GM12878 (cell line): ENCODE measurements at regions not wholly inside any gene's neighbourhood (a gene's known extent, or its start where the extent isn't known, plus 50 kb on each side); places are given as distances from the start of the nearest gene placed in this dataset.

Experiments used
- ATAC-seq: fragments of 200-7000 bp; cut with Tn5 transposase; 3 replicates; pipeline ENCODE4 v1.9.1; 2020; ENCODE audit warnings: mild to moderate bottlenecking, moderate library complexity
- BruUV-seq: library from RNA; stranded (reverse); fragments of 400-500 nt; replicated peaks from 2 replicates; lab custom pipeline; 2021; lab: Mats Ljungman, UMichigan
- CTCF ChIA-PET: fragments of 300-600 bp; sonication (Branson Sonifier 250); formaldehyde crosslinking; extraction: SDS; loops from one replicate; lab custom pipeline; 2021; ENCODE audit warnings: inconsistent platforms; lab: Yijun Ruan, JAX
- POLR2A ChIA-PET: fragments of 350-600 bp; formaldehyde crosslinking; extraction: SDS; loops from one replicate; lab custom pipeline; 2021; ENCODE audit warnings: inconsistent platforms; lab: Charles Lee
- RAD21 ChIA-PET: fragments of 300-600 bp; sonication (Branson Sonifier 250); formaldehyde crosslinking; loops from one replicate; lab custom pipeline; 2023; ENCODE audit warnings: antibody characterized with exemption; ENCODE audit not compliant: unreplicated experiment; lab: Charles Lee
- SMC1A ChIA-PET: fragments of 300-600 bp; sonication (Branson Sonifier 250); formaldehyde crosslinking; loops from one replicate; lab custom pipeline; 2023; ENCODE audit not compliant: unreplicated experiment, uncharacterized antibody; lab: Charles Lee
- DNase-seq: peaks from one replicate; pipeline ENCODE4 v3.0.0-alpha.2; 2011; ENCODE audit warnings: low read depth, low spot score
- FAIRE-seq: peaks from 3 replicates; lab custom pipeline; 2011; peaks lifted over from hg19 to GRCh38; lab: Jason Lieb, UNC
- H2AFZ ChIP-seq: 2 replicates; pipeline ENCODE4 v1.6.0; 2011; ENCODE audit warnings: low read depth, low read length, control low read depth; ENCODE audit not compliant: control insufficient read depth
- H3K27ac ChIP-seq: 2 replicates; pipeline ENCODE4 v1.5.1; 2011; ENCODE audit warnings: control low read depth; ENCODE audit not compliant: control insufficient read depth, insufficient read depth
- H3K27me3 ChIP-seq, 2 experiments: replicated peaks in 1 of 2; 2 replicates each; pipeline versions ENCODE4 v1.6.0 to v1.6.1; 2011; ENCODE audit warnings: low read length in 1 of 2; ENCODE audit not compliant: control insufficient read depth in 2 of 2, insufficient read depth in 2 of 2
- H3K36me3 ChIP-seq, 2 experiments: 2 replicates each; pipeline ENCODE4 v1.5.1; 2011; ENCODE audit warnings: low read length in 1 of 2; ENCODE audit not compliant: control insufficient read depth in 2 of 2, insufficient read depth in 2 of 2
- H3K4me1 ChIP-seq: 2 replicates; pipeline ENCODE4 v1.6.1; 2011; ENCODE audit warnings: mild to moderate bottlenecking, low read length, moderate library complexity, mixed read lengths; ENCODE audit not compliant: control insufficient read depth, insufficient read depth
- H3K4me2 ChIP-seq: 2 replicates; pipeline ENCODE4 v1.6.0; 2011; ENCODE audit warnings: control low read depth; ENCODE audit not compliant: control insufficient read depth, insufficient read depth
- H3K4me3 ChIP-seq: fragments of 200-600 bp; sonication (generic); 2 replicates; pipeline ENCODE4 v1.5.1; 2016
- H3K79me2 ChIP-seq: 2 replicates; pipeline ENCODE4 v1.6.0; 2011; ENCODE audit warnings: low read length; ENCODE audit not compliant: control insufficient read depth, insufficient read depth
- H3K9ac ChIP-seq: 2 replicates; pipeline ENCODE4 v1.8.0; 2011; ENCODE audit warnings: low read length, control low read depth, mixed read lengths; ENCODE audit not compliant: control insufficient read depth, insufficient read depth
- H3K9me3 ChIP-seq: replicated peaks from 3 replicates; pipeline ENCODE4 v1.5.1; 2011; ENCODE audit warnings: mild to moderate bottlenecking, low read length; ENCODE audit not compliant: control insufficient read depth, insufficient read depth
- H4K20me1 ChIP-seq: 2 replicates; pipeline ENCODE4 v1.6.0; 2011; ENCODE audit not compliant: control insufficient read depth, insufficient read depth
- ATF7 ChIP-seq: fragments of 450-650 bp; IDR thresholded peaks from 2 replicates; pipeline ENCODE4 v1.6.1; 2016; ENCODE audit warnings: low read depth, mild to moderate bottlenecking
- TARDBP ChIP-seq: IDR thresholded peaks from 2 replicates; pipeline ENCODE4 v1.6.1; 2016; ENCODE audit warnings: borderline replicate concordance
- WGBS: methylation state at CpG from one replicate; pipeline ENCODE4 v1.1.6; 2016; ENCODE audit warnings: low lambda C conversion rate; ENCODE audit not compliant: insufficient replicate concordance, insufficient coverage; ENCODE audit errors: missing lambda C conversion rate; 5-methylcytosine and 5-hydroxymethylcytosine counted together
- in situ Hi-C: fragments of 300-500 bp; cut with MboI; formaldehyde crosslinking; loops from 9 replicates; pipeline ENCODE4 v1.14.3; 2018; ENCODE audit warnings: mixed read lengths
- intact Hi-C: fragments of 100-400 bp; cut with micrococcal nuclease; formaldehyde crosslinking; loops from one replicate; pipeline ENCODE4 v1.14.2; 2022; ENCODE audit not compliant: unreplicated experiment
- TF ChIP-seq, protein P1 (sequence below): fragments of 450-650 bp; IDR thresholded peaks from 2 replicates; pipeline ENCODE4 v1.6.1; 2016; ENCODE audit warnings: mild to moderate bottlenecking, moderate library complexity, borderline replicate concordance

DNA sequence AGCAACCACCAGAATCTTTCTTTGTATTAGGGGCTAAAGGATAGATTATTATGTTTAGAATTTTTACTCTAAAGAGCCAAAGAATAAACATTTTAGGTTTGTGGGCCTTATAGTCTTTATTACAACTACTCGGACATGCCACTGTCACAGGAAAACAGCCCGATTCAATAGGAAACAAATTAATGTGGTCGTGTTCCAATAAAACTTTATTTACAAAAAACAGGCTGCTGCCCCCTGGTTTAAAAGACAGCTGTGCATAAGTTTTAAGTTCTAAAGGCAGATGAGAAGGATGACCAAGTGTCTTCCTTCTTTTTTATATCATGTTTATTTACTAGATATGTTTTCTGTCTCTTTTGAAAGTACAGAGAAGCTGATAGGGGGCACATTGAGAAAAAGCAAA is 166.5 kb downstream of the HS3ST3A1 start:
- no peak for DNase-seq
- 33% methylated on average over 3 of the region's 3 CpGs for WGBS
- ChIA-PET SMC1A (interaction anchor here (1.4 kb wide), 1 partner anchor 12 kb away, joined by 4 read pairs; no protein-coding TSS in a partner anchor), CTCF (no interaction called here), RAD21 (interaction anchor here (0.6 kb wide), 1 partner anchor 13 kb away, joined by 3 read pairs; no protein-coding TSS in a partner anchor), POLR2A (interaction anchor here (0.5 kb wide), 1 partner anchor 687 kb away, joined by 3 read pairs; no protein-coding TSS in a partner anchor)
- Histone ChIP-seq H3K27me3 (no peaks in the 10 kb centered on the region), H3K4me3 (no peak overlapping the region), H2AFZ (no peak overlapping the region), H3K4me2 (no peak overlapping the region), H3K9me3 (no peaks in the 10 kb centered on the region; the same call in 2 of the 3 replicates), H3K79me2 (no peaks in the 10 kb centered on the region), H3K4me1 (no peaks in the 10 kb centered on the region), H4K20me1 (no peaks in the 10 kb centered on the region), H3K27ac (no peak overlapping the region), H3K9ac (no peak overlapping the region), H3K36me3 (no peaks in the 10 kb centered on the region)
- ATAC-seq: no peak
- no TSS peak for BruUV-seq
- TF ChIP-seq, protein P1, sequence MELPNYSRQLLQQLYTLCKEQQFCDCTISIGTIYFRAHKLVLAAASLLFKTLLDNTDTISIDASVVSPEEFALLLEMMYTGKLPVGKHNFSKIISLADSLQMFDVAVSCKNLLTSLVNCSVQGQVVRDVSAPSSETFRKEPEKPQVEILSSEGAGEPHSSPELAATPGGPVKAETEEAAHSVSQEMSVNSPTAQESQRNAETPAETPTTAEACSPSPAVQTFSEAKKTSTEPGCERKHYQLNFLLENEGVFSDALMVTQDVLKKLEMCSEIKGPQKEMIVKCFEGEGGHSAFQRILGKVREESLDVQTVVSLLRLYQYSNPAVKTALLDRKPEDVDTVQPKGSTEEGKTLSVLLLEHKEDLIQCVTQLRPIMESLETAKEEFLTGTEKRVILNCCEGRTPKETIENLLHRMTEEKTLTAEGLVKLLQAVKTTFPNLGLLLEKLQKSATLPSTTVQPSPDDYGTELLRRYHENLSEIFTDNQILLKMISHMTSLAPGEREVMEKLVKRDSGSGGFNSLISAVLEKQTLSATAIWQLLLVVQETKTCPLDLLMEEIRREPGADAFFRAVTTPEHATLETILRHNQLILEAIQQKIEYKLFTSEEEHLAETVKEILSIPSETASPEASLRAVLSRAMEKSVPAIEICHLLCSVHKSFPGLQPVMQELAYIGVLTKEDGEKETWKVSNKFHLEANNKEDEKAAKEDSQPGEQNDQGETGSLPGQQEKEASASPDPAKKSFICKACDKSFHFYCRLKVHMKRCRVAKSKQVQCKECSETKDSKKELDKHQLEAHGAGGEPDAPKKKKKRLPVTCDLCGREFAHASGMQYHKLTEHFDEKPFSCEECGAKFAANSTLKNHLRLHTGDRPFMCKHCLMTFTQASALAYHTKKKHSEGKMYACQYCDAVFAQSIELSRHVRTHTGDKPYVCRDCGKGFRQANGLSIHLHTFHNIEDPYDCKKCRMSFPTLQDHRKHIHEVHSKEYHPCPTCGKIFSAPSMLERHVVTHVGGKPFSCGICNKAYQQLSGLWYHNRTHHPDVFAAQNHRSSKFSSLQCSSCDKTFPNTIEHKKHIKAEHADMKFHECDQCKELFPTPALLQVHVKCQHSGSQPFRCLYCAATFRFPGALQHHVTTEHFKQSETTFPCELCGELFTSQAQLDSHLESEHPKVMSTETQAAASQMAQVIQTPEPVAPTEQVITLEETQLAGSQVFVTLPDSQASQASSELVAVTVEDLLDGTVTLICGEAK: peak; percentile 66; the same call in 1 of the 2 replicates
- TF ChIP-seq TARDBP: no peak
- no peak for TF ChIP-seq ATF7
- FAIRE-seq: no peak
- in situ Hi-C loops: no loop called here
- intact Hi-C loops: no loop called here
